ENCODE measurements at regions not wholly inside any gene's neighbourhood (a gene's known extent, or its start where the extent isn't known, plus 50 kb on each side); places are given as distances from the start of the nearest gene placed in this dataset.

DNA sequence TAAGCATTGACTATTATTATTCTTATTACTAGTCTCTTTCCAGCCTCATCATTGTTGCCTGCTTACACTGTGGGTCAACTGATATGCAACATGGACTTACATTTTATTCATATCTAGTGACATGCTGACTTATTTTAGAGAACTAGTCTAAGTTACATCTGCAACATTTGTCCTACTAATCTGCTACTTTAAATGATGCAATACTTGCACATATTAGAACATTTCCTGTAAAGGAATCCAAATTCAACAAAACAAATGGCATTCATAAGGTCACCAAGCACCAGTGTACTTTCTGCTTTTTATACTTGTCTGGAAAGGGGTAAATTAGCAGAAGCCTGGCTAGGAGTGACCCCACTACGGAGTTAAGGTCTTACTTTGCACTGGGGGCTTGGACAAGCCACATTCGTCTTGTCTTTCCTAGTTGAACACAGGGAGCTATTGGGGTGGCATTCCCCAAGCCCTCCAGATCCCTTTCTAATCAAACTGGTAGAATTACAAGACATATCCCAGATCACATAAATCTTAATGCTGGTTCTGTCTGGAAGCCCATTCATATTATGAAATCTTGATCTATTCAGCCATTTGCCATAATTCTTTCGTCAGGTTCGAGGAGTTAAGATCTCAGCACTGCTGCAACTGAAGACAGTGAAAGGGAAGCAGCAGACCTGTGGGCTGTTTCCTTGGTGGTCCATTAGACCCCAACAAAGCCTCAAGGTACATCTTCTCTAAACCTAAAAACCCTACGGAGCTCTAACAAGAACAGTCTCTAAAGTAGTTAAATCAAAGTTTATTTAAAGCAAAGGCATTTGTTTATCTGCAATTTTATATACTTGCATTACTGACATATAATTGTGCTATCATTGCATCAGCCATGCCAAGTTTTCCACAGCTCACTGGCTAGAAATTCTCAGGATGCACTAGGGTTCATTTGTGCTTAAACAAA, 49.9 kb upstream of the RTN4 start:
- TF ChIP-seq, protein P1, sequence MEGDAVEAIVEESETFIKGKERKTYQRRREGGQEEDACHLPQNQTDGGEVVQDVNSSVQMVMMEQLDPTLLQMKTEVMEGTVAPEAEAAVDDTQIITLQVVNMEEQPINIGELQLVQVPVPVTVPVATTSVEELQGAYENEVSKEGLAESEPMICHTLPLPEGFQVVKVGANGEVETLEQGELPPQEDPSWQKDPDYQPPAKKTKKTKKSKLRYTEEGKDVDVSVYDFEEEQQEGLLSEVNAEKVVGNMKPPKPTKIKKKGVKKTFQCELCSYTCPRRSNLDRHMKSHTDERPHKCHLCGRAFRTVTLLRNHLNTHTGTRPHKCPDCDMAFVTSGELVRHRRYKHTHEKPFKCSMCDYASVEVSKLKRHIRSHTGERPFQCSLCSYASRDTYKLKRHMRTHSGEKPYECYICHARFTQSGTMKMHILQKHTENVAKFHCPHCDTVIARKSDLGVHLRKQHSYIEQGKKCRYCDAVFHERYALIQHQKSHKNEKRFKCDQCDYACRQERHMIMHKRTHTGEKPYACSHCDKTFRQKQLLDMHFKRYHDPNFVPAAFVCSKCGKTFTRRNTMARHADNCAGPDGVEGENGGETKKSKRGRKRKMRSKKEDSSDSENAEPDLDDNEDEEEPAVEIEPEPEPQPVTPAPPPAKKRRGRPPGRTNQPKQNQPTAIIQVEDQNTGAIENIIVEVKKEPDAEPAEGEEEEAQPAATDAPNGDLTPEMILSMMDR (conservative IDR thresholded peaks at IDR 0.05; ENCODE audit: low read length): no peak
- TF ChIP-seq EZH2phosphoT487 (IDR thresholded peaks at IDR 0.05; ENCODE audit: borderline replicate concordance): no peak
